GM21515 (cell line): ENCODE measurements at regions not wholly inside any gene's neighbourhood (a gene's known extent, or its start where the extent isn't known, plus 50 kb on each side); places are given as distances from the start of the nearest gene placed in this dataset.

Experiments
- ATAC-seq: cut with Tn5 transposase; IDR thresholded peaks from one replicate; pipeline ENCODE4 v1.9.1; 2021; ENCODE audit not compliant: unreplicated experiment

GRCh38 chr3:177426878-177427495 lies 229.7 kb upstream of the TBL1XR1 start:
- peak; percentile 99 for ATAC-seq

- peak; percentile 5 for ATAC-seq
These were observed 230.3 kb upstream of the TBL1XR1 start for GRCh38 chr3:177427540-177427939.

GRCh38 chr3:177429079-177429478 lies 231.8 kb upstream of the TBL1XR1 start:
- ATAC-seq: no peak

- ATAC-seq: no peak
These were observed 232.5 kb upstream of the TBL1XR1 start for GRCh38 chr3:177429771-177430170.

- ATAC-seq: no peak
These were observed 233.4 kb upstream of the TBL1XR1 start for GRCh38 chr3:177430653-177431052.

GRCh38 chr3:177431525-177432176 lies 234.4 kb upstream of the TBL1XR1 start:
- ATAC-seq: no peak

- no peak for ATAC-seq
These were observed 238.0 kb upstream of the TBL1XR1 start for GRCh38 chr3:177435301-177435700.

- ATAC-seq: no peak
These were observed 240.4 kb upstream of the TBL1XR1 start for GRCh38 chr3:177437513-177438337.

GRCh38 chr3:177438596-177439220 lies 241.4 kb upstream of the TBL1XR1 start:
- no peak for ATAC-seq

- no peak for ATAC-seq
These were observed 242.5 kb upstream of the TBL1XR1 start for GRCh38 chr3:177439694-177440269.

- ATAC-seq: no peak
These were observed 243.3 kb upstream of the TBL1XR1 start for GRCh38 chr3:177440456-177441104.

GRCh38 chr3:177441276-177441812 lies 244.1 kb upstream of the TBL1XR1 start:
- ATAC-seq: no peak

- peak; percentile 98 for ATAC-seq
These were observed 244.7 kb upstream of the TBL1XR1 start for GRCh38 chr3:177441813-177442646.

GRCh38 chr3:177443469-177443868 lies 246.2 kb upstream of the TBL1XR1 start:
- ATAC-seq: no peak

- no peak for ATAC-seq
These were observed 247.4 kb upstream of the TBL1XR1 start for GRCh38 chr3:177444696-177445095.

- ATAC-seq: no peak
These were observed 248.3 kb upstream of the TBL1XR1 start for GRCh38 chr3:177445549-177445948.

GRCh38 chr3:177446165-177446601 lies 248.9 kb upstream of the TBL1XR1 start:
- no peak for ATAC-seq

- no peak for ATAC-seq
These were observed 250.7 kb upstream of the TBL1XR1 start for GRCh38 chr3:177447938-177448337.

- peak; percentile 24 for ATAC-seq
These were observed 251.7 kb upstream of the TBL1XR1 start for GRCh38 chr3:177448987-177449359.
